ENCODE measurements at regions not wholly inside any gene's neighbourhood (a gene's known extent, or its start where the extent isn't known, plus 50 kb on each side); places are given as distances from the start of the nearest gene placed in this dataset.

GRCh38 chr7:45235905-45236304, 78.3 kb downstream of the RAMP3 start:
- no peak for DNase-seq

GRCh38 chr7:45236666-45237065, 79.1 kb downstream of the RAMP3 start:
- no peak for DNase-seq

GRCh38 chr7:45237788-45238461, 80.3 kb downstream of the RAMP3 start:
- DNase-seq = no peak

GRCh38 chr7:45238806-45239205, 81.2 kb downstream of the RAMP3 start:
- DNase-seq = peak in 1 of 3 experiments; percentile 24

- no peak for DNase-seq
Observed at GRCh38 chr7:45239486-45239885, 81.9 kb downstream of the RAMP3 start.

GRCh38 chr7:45240273-45240771, 82.7 kb downstream of the RAMP3 start:
- DNase-seq = no peak

- DNase-seq = no peak
Observed at GRCh38 chr7:45240926-45241325, 83.3 kb downstream of the RAMP3 start.

GRCh38 chr7:45241339-45242109, 83.9 kb downstream of the RAMP3 start:
- no peak for DNase-seq

- no peak for DNase-seq
Observed at GRCh38 chr7:45242261-45242660, 84.7 kb downstream of the RAMP3 start.

GRCh38 chr7:45242698-45243097, 85.1 kb downstream of the RAMP3 start:
- peak in 1 of 3 experiments; percentile 10 for DNase-seq

GRCh38 chr7:45244981-45245380, 87.4 kb downstream of the RAMP3 start:
- no peak for DNase-seq

- DNase-seq = no peak
Observed at GRCh38 chr7:45246339-45246738, 88.7 kb downstream of the RAMP3 start.

- DNase-seq = no peak
Observed at GRCh38 chr7:45252248-45252647, 94.7 kb downstream of the RAMP3 start.

- no peak for DNase-seq
Observed at GRCh38 chr7:45252857-45253256, 95.3 kb downstream of the RAMP3 start.

GRCh38 chr7:45253368-45253767, 95.8 kb downstream of the RAMP3 start:
- no peak for DNase-seq

- no peak for DNase-seq
Observed at GRCh38 chr7:45255187-45255586, 97.6 kb downstream of the RAMP3 start.

- no peak for DNase-seq
Observed at GRCh38 chr7:45256309-45256708, 98.7 kb downstream of the RAMP3 start.

- no peak for DNase-seq
Observed at GRCh38 chr7:45256775-45257174, 99.2 kb downstream of the RAMP3 start.

GRCh38 chr7:45257284-45257683, 99.7 kb downstream of the RAMP3 start:
- no peak for DNase-seq

GRCh38 chr7:45258533-45259226, 101.1 kb downstream of the RAMP3 start:
- no peak for DNase-seq

- DNase-seq = no peak
Observed at GRCh38 chr7:45259227-45259596, 101.6 kb downstream of the RAMP3 start.

- peak in 2 of 3 experiments; percentile 18 to 43 for DNase-seq
Observed at GRCh38 chr7:45259966-45260646, 102.5 kb downstream of the RAMP3 start.

- DNase-seq = no peak
Observed at GRCh38 chr7:45267262-45267661, 109.7 kb downstream of the RAMP3 start.

Data from NCI-H1417 (cell line).